Uterus (tissue), 3 donors: ENCODE measurements at regions not wholly inside any gene's neighbourhood (a gene's known extent, or its start where the extent isn't known, plus 50 kb on each side); places are given as distances from the start of the nearest gene placed in this dataset.

Source experiments
- DNase-seq, 2 donors: peaks; one replicate each; pipeline ENCODE4 v3.0.0-alpha.2; 2019 to 2020
- H3K27ac ChIP-seq, 2 donors: fragments of 200-600 bp; sonication (generic); 1 replicate in 1 of 2; 2 replicates in 1 of 2; pipeline ENCODE4 v1.5.1; 2016 to 2018
- H3K27me3 ChIP-seq, 2 donors: fragments of 200-600 bp; sonication (generic); one replicate each; pipeline ENCODE4 v1.5.1; 2018 to 2019; ENCODE audit warnings: control low read depth in 1 of 2
- H3K36me3 ChIP-seq, 2 donors: fragments of 200-600 bp; sonication (generic); one replicate each; pipeline ENCODE4 v1.5.1; 2019; ENCODE audit warnings: control low read depth in 1 of 2
- H3K4me1 ChIP-seq, 2 donors: fragments of 200-600 bp; sonication (generic); one replicate each; pipeline ENCODE4 v1.5.1; 2018 to 2019; ENCODE audit warnings: control low read depth in 1 of 2
- H3K4me3 ChIP-seq, 2 donors: fragments of 200-600 bp; sonication (generic); 1 replicate in 1 of 2; 2 replicates in 1 of 2; pipeline ENCODE4 v1.5.1; 2018 to 2019; ENCODE audit warnings: mild to moderate bottlenecking in 1 of 2
- H3K9me3 ChIP-seq, 2 donors: fragments of 200-600 bp; sonication (generic); one replicate each; pipeline ENCODE4 v1.5.1; 2019; ENCODE audit warnings: control low read depth in 1 of 2
- POLR2A ChIP-seq, 2 donors: fragments of 450-650 bp; IDR thresholded peaks; one replicate each; pipeline ENCODE4 v1.6.1; 2016; ENCODE audit warnings: antibody characterized with exemption in 2 of 2, mild to moderate bottlenecking in 1 of 2, moderate library complexity in 1 of 2
- intact Hi-C: fragments of 100-400 bp; cut with DNase I; formaldehyde crosslinking; loops from one replicate; pipeline ENCODE4 v1.15.1; 2023; ENCODE audit warnings: low total_unique reads
- TF ChIP-seq, protein P1 (sequence below), 4 experiments: fragments of 200-600 bp in 2 of 4; fragments of 450-650 bp in 2 of 4; sonication (generic) in 2 of 4; IDR thresholded peaks; one replicate each; pipeline ENCODE4 v1.5.1; 2016 to 2019; ENCODE audit warnings: antibody characterized with exemption in 4 of 4, mild to moderate bottlenecking in 2 of 4, moderate library complexity in 1 of 4
- donor health status: DM: yes; HTN: yes; CAD: no.

DNA sequence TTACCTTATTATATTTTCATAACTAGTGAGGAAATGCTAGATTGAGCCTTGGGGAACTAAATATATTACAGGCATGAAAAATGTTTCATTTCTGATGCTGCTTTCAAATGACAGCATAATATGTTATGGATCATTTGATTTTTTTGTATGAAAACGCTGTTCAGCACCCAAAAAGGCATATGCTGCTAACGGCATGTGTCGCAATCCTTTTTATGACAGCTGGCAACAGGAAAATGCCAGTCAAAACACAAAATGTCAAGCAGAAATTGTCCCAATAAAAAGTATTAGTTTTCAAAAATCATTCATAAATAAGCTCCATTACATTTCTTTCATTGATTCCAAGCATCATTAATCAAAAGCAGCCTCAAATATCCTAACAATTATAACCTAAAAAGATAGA, 1244.5 kb downstream of the PCDH7 start:
- Histone ChIP-seq H3K4me3 (no peak overlapping the region), H3K27me3 (no peaks in the 10 kb centered on the region), H3K27ac (no peak overlapping the region), H3K9me3 (no peaks in the 10 kb centered on the region), H3K36me3 (no peaks in the 10 kb centered on the region), H3K4me1 (no peaks in the 10 kb centered on the region)
- DNase-seq = no peak
- intact Hi-C loops = no loop called here
- TF ChIP-seq, protein P1, sequence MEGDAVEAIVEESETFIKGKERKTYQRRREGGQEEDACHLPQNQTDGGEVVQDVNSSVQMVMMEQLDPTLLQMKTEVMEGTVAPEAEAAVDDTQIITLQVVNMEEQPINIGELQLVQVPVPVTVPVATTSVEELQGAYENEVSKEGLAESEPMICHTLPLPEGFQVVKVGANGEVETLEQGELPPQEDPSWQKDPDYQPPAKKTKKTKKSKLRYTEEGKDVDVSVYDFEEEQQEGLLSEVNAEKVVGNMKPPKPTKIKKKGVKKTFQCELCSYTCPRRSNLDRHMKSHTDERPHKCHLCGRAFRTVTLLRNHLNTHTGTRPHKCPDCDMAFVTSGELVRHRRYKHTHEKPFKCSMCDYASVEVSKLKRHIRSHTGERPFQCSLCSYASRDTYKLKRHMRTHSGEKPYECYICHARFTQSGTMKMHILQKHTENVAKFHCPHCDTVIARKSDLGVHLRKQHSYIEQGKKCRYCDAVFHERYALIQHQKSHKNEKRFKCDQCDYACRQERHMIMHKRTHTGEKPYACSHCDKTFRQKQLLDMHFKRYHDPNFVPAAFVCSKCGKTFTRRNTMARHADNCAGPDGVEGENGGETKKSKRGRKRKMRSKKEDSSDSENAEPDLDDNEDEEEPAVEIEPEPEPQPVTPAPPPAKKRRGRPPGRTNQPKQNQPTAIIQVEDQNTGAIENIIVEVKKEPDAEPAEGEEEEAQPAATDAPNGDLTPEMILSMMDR (IDR thresholded peaks at IDR 0.05) = no peak
- no peak for TF ChIP-seq POLR2A (IDR thresholded peaks at IDR 0.05)

DNA sequence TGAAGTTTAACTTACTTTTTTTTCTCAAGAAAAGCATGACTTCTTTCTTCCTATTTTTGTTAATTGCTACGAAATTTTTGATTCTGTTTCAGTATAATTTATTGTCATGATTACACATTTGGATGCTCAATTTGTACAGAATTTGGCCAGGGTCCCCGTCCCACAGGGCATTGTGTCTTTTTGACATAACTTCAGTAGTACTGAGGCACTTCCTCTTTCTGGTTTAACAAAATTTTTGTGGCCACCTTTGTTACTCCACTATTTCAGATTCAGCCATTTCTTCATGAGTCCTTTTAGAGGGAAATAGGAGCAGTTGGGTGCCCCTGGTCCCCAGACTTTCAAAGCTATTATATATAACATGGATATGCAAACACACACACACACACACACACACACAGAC, 1248.7 kb downstream of the PCDH7 start:
- no peak for DNase-seq
- no peak for TF ChIP-seq POLR2A (IDR thresholded peaks at IDR 0.05)
- TF ChIP-seq, protein P1 (IDR thresholded peaks at IDR 0.05) = no peak
- H3K4me1 ChIP-seq = no peaks in the 10 kb centered on the region
- H3K27ac ChIP-seq = no peak overlapping the region
- intact Hi-C loops = no loop called here
- H3K9me3 ChIP-seq = no peaks in the 10 kb centered on the region
- H3K27me3 ChIP-seq = no peaks in the 10 kb centered on the region
- H3K4me3 ChIP-seq = no peak overlapping the region
- no peaks in the 10 kb centered on the region for H3K36me3 ChIP-seq

DNA sequence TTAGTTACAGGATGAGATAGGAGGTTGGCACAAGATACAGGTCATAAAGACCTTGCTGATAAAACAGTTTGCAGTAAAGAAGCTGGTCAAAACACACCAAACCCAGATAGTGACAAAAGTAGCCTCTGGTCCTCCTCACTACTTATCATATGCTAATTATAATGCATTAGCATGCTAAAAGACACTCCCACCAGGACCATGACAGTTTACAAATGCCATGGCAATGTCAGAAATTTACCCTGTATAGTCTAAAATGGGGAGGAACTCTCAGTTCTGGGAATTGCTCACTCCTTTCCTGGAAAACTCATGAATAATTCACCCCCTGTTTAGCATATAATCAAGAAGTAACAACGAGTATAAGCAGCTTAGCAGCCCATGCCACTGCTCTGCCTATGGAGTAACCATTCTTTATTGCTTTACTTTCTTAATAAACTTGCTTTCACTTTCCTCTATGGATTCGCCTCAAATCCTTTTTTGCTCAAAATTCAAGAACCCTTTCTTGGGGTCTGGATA, 1254.4 kb downstream of the PCDH7 start:
- DNase-seq = no peak
- no peak overlapping the region for H3K4me3 ChIP-seq
- H3K27ac ChIP-seq = no peak overlapping the region
- H3K27me3 ChIP-seq = no peaks in the 10 kb centered on the region
- H3K9me3 ChIP-seq = no peaks in the 10 kb centered on the region
- H3K36me3 ChIP-seq = no peaks in the 10 kb centered on the region
- H3K4me1 ChIP-seq = no peaks in the 10 kb centered on the region
- intact Hi-C loops = no loop called here
- TF ChIP-seq POLR2A (IDR thresholded peaks at IDR 0.05) = no peak
- TF ChIP-seq, protein P1 (IDR thresholded peaks at IDR 0.05) = no peak

DNA sequence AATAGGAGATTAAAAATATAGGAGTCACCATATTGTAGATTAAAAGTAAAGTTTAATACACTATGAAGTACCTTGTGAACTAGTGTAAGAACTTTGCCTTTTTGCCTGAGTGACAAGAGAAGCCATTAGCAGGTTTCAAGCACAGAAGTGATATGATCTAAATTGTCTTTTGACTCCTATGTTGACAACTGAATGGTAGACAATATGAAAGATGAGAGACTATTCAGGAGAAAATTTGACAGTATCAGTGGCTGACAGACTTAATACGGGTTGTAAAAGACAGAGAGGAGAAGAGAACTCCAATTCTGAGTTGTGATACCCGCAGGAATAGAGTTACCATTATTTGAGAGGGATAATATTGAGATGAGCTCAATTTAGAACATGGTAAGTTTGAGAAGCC, 1259.8 kb downstream of the PCDH7 start:
- Histone ChIP-seq H3K4me1 (no peaks in the 10 kb centered on the region), H3K9me3 (no peaks in the 10 kb centered on the region), H3K36me3 (no peaks in the 10 kb centered on the region), H3K27me3 (no peaks in the 10 kb centered on the region), H3K27ac (no peak overlapping the region), H3K4me3 (no peak overlapping the region)
- DNase-seq = no peak
- TF ChIP-seq, protein P1 (IDR thresholded peaks at IDR 0.05) = no peak
- no peak for TF ChIP-seq POLR2A (IDR thresholded peaks at IDR 0.05)
- intact Hi-C loops = no loop called here

DNA sequence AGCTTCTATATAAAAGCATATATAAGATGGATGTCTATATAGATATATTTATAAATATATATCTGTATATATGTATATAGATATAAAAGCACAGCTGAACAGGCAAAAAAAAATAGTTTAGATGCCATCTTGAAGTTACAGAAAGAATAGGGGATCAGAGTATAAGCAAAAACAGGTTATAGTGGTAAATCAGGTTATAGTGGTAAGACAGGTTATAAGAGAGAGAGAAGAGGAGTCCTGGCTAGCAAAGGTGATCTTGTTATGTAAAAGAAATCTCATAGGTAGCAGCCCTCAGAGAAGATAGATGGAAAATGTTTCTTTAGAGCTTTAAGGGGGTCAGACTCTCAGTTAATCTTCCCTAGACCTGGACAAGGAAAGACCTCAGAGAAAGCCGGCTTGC, 1263.1 kb downstream of the PCDH7 start:
- H3K9me3 ChIP-seq = no peaks in the 10 kb centered on the region
- TF ChIP-seq, protein P1 (IDR thresholded peaks at IDR 0.05) = no peak
- intact Hi-C loops = no loop called here
- no peaks in the 10 kb centered on the region for H3K4me1 ChIP-seq
- no peaks in the 10 kb centered on the region for H3K27me3 ChIP-seq
- no peak overlapping the region for H3K4me3 ChIP-seq
- DNase-seq = no peak
- no peak overlapping the region for H3K27ac ChIP-seq
- H3K36me3 ChIP-seq = no peaks in the 10 kb centered on the region
